HEK293 (cell line): ENCODE measurements at regions not wholly inside any gene's neighbourhood (a gene's known extent, or its start where the extent isn't known, plus 50 kb on each side); places are given as distances from the start of the nearest gene placed in this dataset.

Experiments used
- CTCF ChIA-PET: fragments of 350-600 bp; formaldehyde crosslinking; extraction: SDS; loops from one replicate; lab custom pipeline; 2021; ENCODE audit warnings: antibody characterized with exemption; lab: Yijun Ruan, JAX
- POLR2A ChIA-PET: fragments of 300-600 bp; formaldehyde crosslinking; extraction: SDS; loops from one replicate; lab custom pipeline; 2020; ENCODE audit warnings: antibody characterized with exemption, inconsistent platforms; lab: Yijun Ruan, JAX
- H3K27ac ChIP-seq: fragments of 200-500 bp; sonication (Bioruptor generic); 2 replicates; pipeline ENCODE4 v1.5.1; 2014; ENCODE audit warnings: low read depth, low read length, control low read depth, inconsistent platforms; ENCODE audit errors: extremely low read depth
- H3K36me3 ChIP-seq, 2 experiments: fragments of 200-500 bp in 1 of 2; sonication (Bioruptor generic) in 1 of 2; 1 replicate in 1 of 2; 2 replicates in 1 of 2; pipeline ENCODE4 v1.5.1; 2014 to 2017; ENCODE audit warnings: inconsistent platforms in 2 of 2, low read length in 2 of 2; ENCODE audit not compliant: control insufficient read depth in 2 of 2, insufficient read depth in 1 of 2
- H3K4me1 ChIP-seq: fragments of 200-500 bp; sonication (Bioruptor generic); 2 replicates; pipeline ENCODE4 v1.5.1; 2014; ENCODE audit warnings: mild to moderate bottlenecking, low read length, inconsistent platforms; ENCODE audit not compliant: control insufficient read depth, insufficient read depth
- H3K4me3 ChIP-seq: 2 replicates; pipeline ENCODE4 v1.5.1; 2011; ENCODE audit warnings: low read depth, mild to moderate bottlenecking, control low read depth, low read length, moderate library complexity
- H3K9me3 ChIP-seq: fragments of 200-500 bp; sonication (Bioruptor generic); 2 replicates; pipeline ENCODE4 v1.5.1; 2014; ENCODE audit warnings: low read depth, low read length, inconsistent platforms; ENCODE audit not compliant: control insufficient read depth, insufficient read depth
- KLF16 ChIP-seq: fragments of 450-650 bp; formaldehyde crosslinking; IDR thresholded peaks from 2 replicates; pipeline ENCODE4 v1.5.1; 2017; ENCODE audit warnings: missing biosample characterization, missing genetic modification characterization
- PRDM1 ChIP-seq: fragments of 450-650 bp; formaldehyde crosslinking; IDR thresholded peaks from 2 replicates; pipeline ENCODE4; 2016; ENCODE audit warnings: missing biosample characterization, missing genetic modification characterization
- PRDM4 ChIP-seq: fragments of 450-650 bp; formaldehyde crosslinking; IDR thresholded peaks from 2 replicates; pipeline ENCODE4 v1.5.1; 2017; ENCODE audit warnings: missing biosample characterization, missing genetic modification characterization
- PRDM6 ChIP-seq: fragments of 450-650 bp; formaldehyde crosslinking; IDR thresholded peaks from 2 replicates; pipeline ENCODE4 v1.5.1; 2017; ENCODE audit warnings: missing biosample characterization, missing genetic modification characterization
- REPIN1 ChIP-seq: fragments of 450-650 bp; formaldehyde crosslinking; IDR thresholded peaks from 2 replicates; pipeline ENCODE4 v1.5.1; 2017; ENCODE audit warnings: missing biosample characterization, missing genetic modification characterization, low read depth
- SCRT2 ChIP-seq: fragments of 450-650 bp; formaldehyde crosslinking; IDR thresholded peaks from 2 replicates; pipeline ENCODE4 v1.5.1; 2016; ENCODE audit warnings: missing biosample characterization, missing genetic modification characterization
- SETDB1 ChIP-seq: IDR thresholded peaks from one replicate; pipeline ENCODE4 v1.6.1; 2017; ENCODE audit warnings: mild to moderate bottlenecking, low read length, moderate library complexity, mixed read lengths; ENCODE audit not compliant: insufficient read length
- ZEB2 ChIP-seq: fragments of 450-650 bp; formaldehyde crosslinking; IDR thresholded peaks from 2 replicates; pipeline ENCODE4 v1.5.1; 2016; ENCODE audit warnings: missing biosample characterization, missing genetic modification characterization
- ZNF16 ChIP-seq: fragments of 450-650 bp; formaldehyde crosslinking; IDR thresholded peaks from 2 replicates; pipeline ENCODE4 v1.5.1; 2016; ENCODE audit warnings: low read depth, missing biosample characterization, missing genetic modification characterization
- ZNF169 ChIP-seq: fragments of 450-650 bp; formaldehyde crosslinking; IDR thresholded peaks from 2 replicates; pipeline ENCODE4 v1.5.1; 2016; ENCODE audit warnings: missing biosample characterization, missing genetic modification characterization
- ZNF175 ChIP-seq: fragments of 450-650 bp; formaldehyde crosslinking; IDR thresholded peaks from 2 replicates; pipeline ENCODE4 v1.5.1; 2016; ENCODE audit warnings: missing biosample characterization, missing genetic modification characterization
- ZNF18 ChIP-seq: fragments of 450-650 bp; formaldehyde crosslinking; IDR thresholded peaks from 2 replicates; pipeline ENCODE4 v1.5.1; 2016; ENCODE audit warnings: missing biosample characterization, missing genetic modification characterization
- ZNF202 ChIP-seq: fragments of 450-650 bp; formaldehyde crosslinking; IDR thresholded peaks from 2 replicates; pipeline ENCODE4 v1.5.1; 2016; ENCODE audit warnings: missing biosample characterization, missing genetic modification characterization, borderline replicate concordance
- ZNF214 ChIP-seq: fragments of 450-650 bp; formaldehyde crosslinking; IDR thresholded peaks from 2 replicates; pipeline ENCODE4 v1.5.1; 2017; ENCODE audit warnings: missing biosample characterization, mild to moderate bottlenecking, missing genetic modification characterization, borderline replicate concordance
- ZNF302 ChIP-seq: fragments of 450-650 bp; formaldehyde crosslinking; IDR thresholded peaks from 2 replicates; pipeline ENCODE4 v1.5.1; 2016; ENCODE audit warnings: missing biosample characterization, missing genetic modification characterization, low read depth
- ZNF416 ChIP-seq: fragments of 450-650 bp; formaldehyde crosslinking; IDR thresholded peaks from 2 replicates; pipeline ENCODE4 v1.5.1; 2016; ENCODE audit warnings: missing biosample characterization, missing genetic modification characterization
- ZNF426 ChIP-seq: fragments of 450-650 bp; formaldehyde crosslinking; IDR thresholded peaks from 2 replicates; pipeline ENCODE4 v1.5.1; 2017; ENCODE audit warnings: missing biosample characterization, missing genetic modification characterization, mild to moderate bottlenecking, inconsistent platforms, moderate library complexity
- ZNF514 ChIP-seq: fragments of 450-650 bp; formaldehyde crosslinking; IDR thresholded peaks from 2 replicates; pipeline ENCODE4 v1.5.1; 2016; ENCODE audit warnings: missing biosample characterization, missing genetic modification characterization
- ZNF560 ChIP-seq: fragments of 450-650 bp; formaldehyde crosslinking; IDR thresholded peaks from 2 replicates; pipeline ENCODE4 v1.5.1; 2017; ENCODE audit warnings: missing biosample characterization, missing genetic modification characterization, borderline replicate concordance
- ZNF629 ChIP-seq: fragments of 450-650 bp; formaldehyde crosslinking; IDR thresholded peaks from 2 replicates; pipeline ENCODE4 v1.5.1; 2017; ENCODE audit warnings: missing biosample characterization, missing genetic modification characterization
- ZNF677 ChIP-seq: fragments of 450-650 bp; IDR thresholded peaks from 2 replicates; pipeline ENCODE4 v1.5.0; 2018; ENCODE audit warnings: missing biosample characterization, mild to moderate bottlenecking, missing genetic modification characterization, moderate library complexity
- ZNF747 ChIP-seq: fragments of 450-650 bp; formaldehyde crosslinking; IDR thresholded peaks from 2 replicates; pipeline ENCODE4 v1.5.1; 2016; ENCODE audit warnings: missing biosample characterization, missing genetic modification characterization
- ZNF76 ChIP-seq: fragments of 450-650 bp; formaldehyde crosslinking; IDR thresholded peaks from 2 replicates; pipeline ENCODE4; 2016; ENCODE audit warnings: low read depth, missing biosample characterization, missing genetic modification characterization, borderline replicate concordance
- ZNF777 ChIP-seq: fragments of 450-650 bp; formaldehyde crosslinking; IDR thresholded peaks from 2 replicates; pipeline ENCODE4 v1.5.1; 2017; ENCODE audit warnings: missing biosample characterization, missing genetic modification characterization, borderline replicate concordance
- ZSCAN4 ChIP-seq: fragments of 450-650 bp; formaldehyde crosslinking; IDR thresholded peaks from 2 replicates; pipeline ENCODE4 v1.5.1; 2017; ENCODE audit warnings: missing biosample characterization, missing genetic modification characterization
- ZSCAN5A ChIP-seq: fragments of 450-650 bp; formaldehyde crosslinking; IDR thresholded peaks from 2 replicates; pipeline ENCODE4 v1.5.1; 2016; ENCODE audit warnings: missing biosample characterization, missing genetic modification characterization

GRCh38 chr13:64866331-64866730, 2363.8 kb downstream of the PCDH9 start (continued):
- no peak for TF ChIP-seq PRDM6 (tag by site-specific recombination)
- TF ChIP-seq ZNF560 (tag by site-specific recombination) = no peak
- no peak for TF ChIP-seq ZSCAN4 (tag by site-specific recombination)
- TF ChIP-seq SETDB1 = no peak
- TF ChIP-seq PRDM1 = no peak
- no peak for TF ChIP-seq ZEB2 (tag by site-specific recombination)
- TF ChIP-seq, all 188 proteins: peak for 0

- H3K4me1 ChIP-seq = no peaks in the 10 kb centered on the region
- ChIA-PET POLR2A (no interaction called here), CTCF (no interaction called here)
- TF ChIP-seq ZNF175 (tag by site-specific recombination) (no peak), SCRT2 (tag by site-specific recombination) (no peak), PRDM4 (tag by site-specific recombination) (no peak), ZNF677 (no peak), ZNF416 (tag by site-specific recombination) (no peak), ZNF169 (tag by site-specific recombination) (no peak)
- H3K4me3 ChIP-seq = no peak overlapping the region
- H3K36me3 ChIP-seq = no peaks in the 10 kb centered on the region
- H3K27ac ChIP-seq = no peak overlapping the region
- no peaks in the 10 kb centered on the region for H3K9me3 ChIP-seq
Measured at GRCh38 chr13:64855506-64855905, 2374.6 kb downstream of the PCDH9 start.

- H3K4me3 ChIP-seq = no peak overlapping the region
- H3K9me3 ChIP-seq = no peaks in the 10 kb centered on the region
- no peaks in the 10 kb centered on the region for H3K4me1 ChIP-seq
- H3K36me3 ChIP-seq = no peaks in the 10 kb centered on the region
- TF ChIP-seq ZNF302 (tag by site-specific recombination) = no peak
- no peak for TF ChIP-seq KLF16 (tag by site-specific recombination)
- TF ChIP-seq ZNF747 (tag by site-specific recombination) = no peak
- no peak for TF ChIP-seq ZNF202 (tag by site-specific recombination)
- TF ChIP-seq ZNF214 (tag by site-specific recombination) = no peak
- TF ChIP-seq ZNF18 (tag by site-specific recombination) = no peak
- TF ChIP-seq ZNF514 = no peak
- no peak for TF ChIP-seq ZSCAN5A (tag by site-specific recombination)
- no peak for TF ChIP-seq ZNF777
- TF ChIP-seq ZNF426 (tag by site-specific recombination) = no peak
- no peak for TF ChIP-seq REPIN1
- TF ChIP-seq ZNF629 (tag by site-specific recombination) = no peak
- no peak for TF ChIP-seq ZNF76
- TF ChIP-seq ZNF16 (tag by site-specific recombination) = no peak
- no peak for TF ChIP-seq PRDM1
- no peak overlapping the region for H3K27ac ChIP-seq
- ChIA-PET POLR2A (no interaction called here), CTCF (interaction anchor here (0.6 kb wide), 1 partner anchor 457 kb away, joined by 3 read pairs; no protein-coding TSS in a partner anchor)
Measured at GRCh38 chr13:64850017-64850416, 2380.1 kb downstream of the PCDH9 start.
